Nephron progenitor cell (in vitro differentiated cells): ENCODE measurements at regions not wholly inside any gene's neighbourhood (a gene's known extent, or its start where the extent isn't known, plus 50 kb on each side); places are given as distances from the start of the nearest gene placed in this dataset.

ENCODE experiments used
- DNase-seq: peaks from one replicate; pipeline ENCODE4 v3.0.0; 2021
- H3K27ac Mint-ChIP-seq: 2 replicates; pipeline ENCODE4 v1.8.0; 2021; ENCODE audit warnings: mild to moderate bottlenecking, moderate library complexity, mixed read lengths
- H3K27me3 Mint-ChIP-seq: 2 replicates; pipeline ENCODE4 v1.8.0; 2021; ENCODE audit warnings: mild to moderate bottlenecking, low read depth, mixed read lengths; ENCODE audit not compliant: poor library complexity
- H3K36me3 Mint-ChIP-seq: 2 replicates; pipeline ENCODE4 v1.8.0; 2021; ENCODE audit warnings: low read depth, mixed read lengths
- H3K4me1 Mint-ChIP-seq: 2 replicates; pipeline ENCODE4 v1.8.0; 2021; ENCODE audit warnings: mixed read lengths
- H3K4me3 Mint-ChIP-seq: 2 replicates; pipeline ENCODE4 v1.8.0; 2021; ENCODE audit warnings: mild to moderate bottlenecking, moderate library complexity, mixed read lengths
- H3K9me3 Mint-ChIP-seq: 2 replicates; pipeline ENCODE4 v1.8.0; 2021; ENCODE audit warnings: mild to moderate bottlenecking, moderate library complexity, mixed read lengths
- TF ChIP-seq, protein P1 (sequence below): fragments of 200-600 bp; sonication (generic); IDR thresholded peaks from 2 replicates; pipeline ENCODE4 v1.5.0; 2021; ENCODE audit warnings: antibody characterized with exemption

DNA sequence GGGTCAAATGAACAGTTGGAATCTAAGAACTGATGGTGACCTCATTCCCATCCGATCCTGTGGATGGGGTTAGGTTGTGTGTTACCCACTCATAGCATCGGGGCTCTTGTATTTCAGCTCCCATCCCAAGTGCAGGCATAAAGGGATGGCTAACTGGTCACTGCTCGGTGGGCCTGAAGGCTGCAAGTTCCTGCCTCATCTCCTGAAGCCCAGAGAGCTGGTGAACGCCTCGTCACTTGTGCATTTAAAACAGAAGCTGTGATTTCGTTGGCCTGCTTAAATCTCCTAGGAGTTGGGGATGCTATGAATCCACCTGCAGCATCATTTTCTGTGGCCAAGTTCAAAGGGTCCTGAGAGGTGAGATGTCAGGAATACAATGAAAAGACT, 477.0 kb downstream of the TBC1D22A start:
- no peaks in the 10 kb centered on the region for H3K4me1 Mint-ChIP-seq
- H3K36me3 Mint-ChIP-seq: no peaks in the 10 kb centered on the region
- H3K27me3 Mint-ChIP-seq: peaks cover under 1% of the 10 kb centered on the region
- H3K9me3 Mint-ChIP-seq: peaks cover 66% of the 10 kb centered on the region
- no peak overlapping the region for H3K4me3 Mint-ChIP-seq
- H3K27ac Mint-ChIP-seq: no peak overlapping the region
- TF ChIP-seq, protein P1, sequence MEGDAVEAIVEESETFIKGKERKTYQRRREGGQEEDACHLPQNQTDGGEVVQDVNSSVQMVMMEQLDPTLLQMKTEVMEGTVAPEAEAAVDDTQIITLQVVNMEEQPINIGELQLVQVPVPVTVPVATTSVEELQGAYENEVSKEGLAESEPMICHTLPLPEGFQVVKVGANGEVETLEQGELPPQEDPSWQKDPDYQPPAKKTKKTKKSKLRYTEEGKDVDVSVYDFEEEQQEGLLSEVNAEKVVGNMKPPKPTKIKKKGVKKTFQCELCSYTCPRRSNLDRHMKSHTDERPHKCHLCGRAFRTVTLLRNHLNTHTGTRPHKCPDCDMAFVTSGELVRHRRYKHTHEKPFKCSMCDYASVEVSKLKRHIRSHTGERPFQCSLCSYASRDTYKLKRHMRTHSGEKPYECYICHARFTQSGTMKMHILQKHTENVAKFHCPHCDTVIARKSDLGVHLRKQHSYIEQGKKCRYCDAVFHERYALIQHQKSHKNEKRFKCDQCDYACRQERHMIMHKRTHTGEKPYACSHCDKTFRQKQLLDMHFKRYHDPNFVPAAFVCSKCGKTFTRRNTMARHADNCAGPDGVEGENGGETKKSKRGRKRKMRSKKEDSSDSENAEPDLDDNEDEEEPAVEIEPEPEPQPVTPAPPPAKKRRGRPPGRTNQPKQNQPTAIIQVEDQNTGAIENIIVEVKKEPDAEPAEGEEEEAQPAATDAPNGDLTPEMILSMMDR: no peak
- no peak for DNase-seq

DNA sequence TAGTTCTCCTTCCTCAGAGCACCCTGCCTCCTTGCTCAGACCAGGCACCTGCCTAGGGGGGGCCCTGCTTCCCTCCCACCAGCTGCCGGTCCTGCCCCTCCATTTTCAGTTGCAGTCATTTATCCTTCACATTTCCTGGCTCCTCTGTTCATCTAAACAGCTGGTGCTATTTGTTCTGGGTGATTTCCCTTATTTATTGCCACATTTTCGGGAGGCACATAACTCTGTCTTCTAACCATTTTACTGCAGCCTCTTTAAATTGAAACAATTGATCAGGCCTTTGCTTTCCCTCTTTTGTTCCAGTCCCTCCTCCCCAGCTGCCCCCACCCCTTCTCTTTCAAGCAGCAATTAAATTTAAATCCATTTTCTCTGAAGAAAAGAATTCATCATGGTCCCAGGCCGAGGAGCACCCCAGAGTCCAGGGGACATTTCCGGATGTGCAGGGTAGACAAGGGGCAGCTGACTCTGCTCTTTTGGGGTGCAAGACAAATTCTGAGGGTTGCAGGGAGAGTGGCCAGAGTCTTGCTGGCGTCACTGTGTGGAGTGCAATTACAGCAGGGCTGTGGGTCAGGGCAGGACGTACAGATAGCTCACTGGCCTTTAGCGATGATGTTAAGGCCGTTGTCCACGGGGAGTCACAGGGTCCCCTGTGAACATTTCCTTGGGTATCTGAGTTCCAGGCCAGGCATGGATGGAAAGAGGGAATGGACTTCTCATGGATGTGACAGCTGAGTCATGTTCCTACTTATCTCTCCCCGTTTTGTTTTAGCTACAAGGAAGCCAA, 476.4 kb downstream of the TBC1D22A start:
- no peaks in the 10 kb centered on the region for H3K4me1 Mint-ChIP-seq
- no peaks in the 10 kb centered on the region for H3K27me3 Mint-ChIP-seq
- no peaks in the 10 kb centered on the region for H3K36me3 Mint-ChIP-seq
- H3K4me3 Mint-ChIP-seq: no peak overlapping the region
- TF ChIP-seq, protein P1: no peak
- no peak overlapping the region for H3K27ac Mint-ChIP-seq
- H3K9me3 Mint-ChIP-seq: peaks cover 60% of the 10 kb centered on the region
- no peak for DNase-seq

DNA sequence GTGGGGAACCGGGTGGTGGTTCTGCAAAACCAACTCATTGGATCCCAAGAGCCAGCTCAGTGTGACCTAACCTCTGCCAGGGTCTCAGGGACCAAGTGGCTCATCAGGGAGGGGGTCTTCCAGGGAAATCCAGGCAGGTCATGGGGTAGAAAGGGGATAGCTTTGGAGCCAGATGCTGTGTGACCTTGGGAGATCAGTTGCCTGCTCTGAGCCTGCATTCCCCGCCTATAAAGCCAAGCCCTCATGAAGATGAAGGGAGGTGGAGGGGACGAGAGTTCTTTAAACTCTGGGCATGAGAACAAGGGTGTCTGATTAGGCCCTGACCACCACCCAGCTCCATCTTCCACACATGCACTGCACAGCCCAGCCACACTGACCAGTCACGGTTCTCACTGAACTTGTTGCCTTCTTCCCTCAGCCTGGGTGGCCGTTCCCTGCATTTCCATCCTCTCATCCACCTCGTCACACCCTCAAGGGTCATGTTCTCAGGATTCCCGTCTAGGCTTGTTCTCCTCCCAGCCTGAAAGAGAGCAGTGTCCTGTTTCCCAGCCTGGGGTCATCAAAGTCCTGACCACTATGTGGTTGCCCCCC, 475.5 kb downstream of the TBC1D22A start:
- no peak for DNase-seq
- H3K4me1 Mint-ChIP-seq: no peaks in the 10 kb centered on the region
- TF ChIP-seq, protein P1: no peak
- no peak overlapping the region for H3K27ac Mint-ChIP-seq
- no peak overlapping the region for H3K4me3 Mint-ChIP-seq
- H3K36me3 Mint-ChIP-seq: no peaks in the 10 kb centered on the region
- H3K9me3 Mint-ChIP-seq: peaks cover 51% of the 10 kb centered on the region
- H3K27me3 Mint-ChIP-seq: no peaks in the 10 kb centered on the region

DNA sequence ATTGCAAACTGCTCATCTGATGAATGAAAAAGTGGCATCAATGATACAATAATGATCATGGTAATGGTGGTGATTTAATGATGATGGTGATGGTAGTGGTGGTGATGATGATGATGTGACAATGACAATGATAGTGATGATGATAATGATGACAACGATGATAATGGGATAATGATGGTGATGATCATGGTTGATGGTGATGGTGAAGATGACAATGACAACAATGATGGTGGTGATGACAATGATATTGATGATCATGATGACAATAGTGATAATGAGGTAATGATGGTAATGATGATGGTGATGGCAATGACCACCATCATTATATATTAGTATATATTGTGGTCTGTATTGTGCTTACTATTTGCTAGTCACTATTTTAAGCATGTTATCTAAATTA, 474.3 kb downstream of the TBC1D22A start:
- DNase-seq: no peak
- TF ChIP-seq, protein P1: no peak
- Mint-ChIP-seq H3K9me3 (peaks cover 49% of the 10 kb centered on the region), H3K4me1 (no peaks in the 10 kb centered on the region), H3K27ac (no peak overlapping the region), H3K27me3 (no peaks in the 10 kb centered on the region), H3K36me3 (no peaks in the 10 kb centered on the region), H3K4me3 (no peak overlapping the region)

DNA sequence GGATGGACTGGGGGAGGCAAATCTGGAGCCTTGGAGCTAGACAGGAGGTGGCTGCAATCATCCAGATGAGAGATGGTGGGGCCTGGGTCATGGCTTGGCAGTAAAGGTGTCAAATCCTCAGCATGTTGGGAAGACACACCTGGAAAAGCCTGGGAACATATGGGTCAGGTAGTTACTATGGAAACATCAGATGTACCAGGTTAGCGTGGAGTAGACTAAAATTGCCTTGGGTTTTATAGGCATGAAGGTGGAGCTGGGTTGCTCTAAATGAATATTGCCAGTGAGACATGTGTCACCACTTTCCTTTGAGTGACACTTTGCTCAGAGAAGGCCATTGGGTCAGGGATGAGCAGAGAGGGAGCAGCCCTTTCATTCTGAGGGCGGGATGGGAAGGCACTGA, 473.7 kb downstream of the TBC1D22A start:
- peaks cover 49% of the 10 kb centered on the region for H3K9me3 Mint-ChIP-seq
- no peak for DNase-seq
- no peak overlapping the region for H3K27ac Mint-ChIP-seq
- H3K36me3 Mint-ChIP-seq: no peaks in the 10 kb centered on the region
- H3K27me3 Mint-ChIP-seq: no peaks in the 10 kb centered on the region
- no peak overlapping the region for H3K4me3 Mint-ChIP-seq
- TF ChIP-seq, protein P1: no peak
- no peaks in the 10 kb centered on the region for H3K4me1 Mint-ChIP-seq
